MCF 10A (cell line): ENCODE measurements at regions not wholly inside any gene's neighbourhood (a gene's known extent, or its start where the extent isn't known, plus 50 kb on each side); places are given as distances from the start of the nearest gene placed in this dataset.

Source experiments
- BruUV-seq: library from RNA; stranded (reverse); fragments of 400-500 nt; replicated peaks from 2 replicates; lab custom pipeline; 2021; lab: Mats Ljungman, UMichigan
- CTCF ChIA-PET: fragments of 300-600 bp; sonication (Branson Sonifier 250); formaldehyde crosslinking; extraction: SDS; loops from one replicate; lab custom pipeline; 2021; ENCODE audit warnings: antibody characterized with exemption, inconsistent platforms; lab: Yijun Ruan, JAX
- POLR2A ChIA-PET: fragments of 300-600, 350-650 bp; sonication (Branson Sonifier 250); formaldehyde crosslinking; extraction: SDS; loops from one replicate; lab custom pipeline; 2020; ENCODE audit warnings: antibody characterized with exemption, inconsistent platforms; lab: Yijun Ruan, JAX
- DNase-seq: peaks from one replicate; pipeline ENCODE4 v3.0.0-alpha.2; 2018; ENCODE audit not compliant: unreplicated experiment
- H3K27ac Mint-ChIP-seq: one replicate; pipeline ENCODE4 v1.8.0; 2022; ENCODE audit warnings: mild to moderate bottlenecking, low read depth, mixed read lengths; ENCODE audit not compliant: unreplicated experiment
- H3K27me3 Mint-ChIP-seq: one replicate; pipeline ENCODE4 v1.8.0; 2022; ENCODE audit warnings: mixed read lengths; ENCODE audit not compliant: insufficient read depth, unreplicated experiment
- H3K36me3 Mint-ChIP-seq: one replicate; pipeline ENCODE4 v1.8.0; 2022; ENCODE audit warnings: mild to moderate bottlenecking, moderate library complexity, mixed read lengths; ENCODE audit not compliant: insufficient read depth, unreplicated experiment
- H3K4me1 Mint-ChIP-seq: one replicate; pipeline ENCODE4 v1.8.0; 2022; ENCODE audit warnings: mixed read lengths; ENCODE audit not compliant: insufficient read depth, unreplicated experiment
- H3K4me3 Mint-ChIP-seq: one replicate; pipeline ENCODE4 v1.8.0; 2022; ENCODE audit warnings: mild to moderate bottlenecking, moderate library complexity, mixed read lengths; ENCODE audit not compliant: unreplicated experiment
- H3K9me3 Mint-ChIP-seq: one replicate; pipeline ENCODE4 v1.8.0; 2022; ENCODE audit warnings: mixed read lengths; ENCODE audit not compliant: unreplicated experiment
- intact Hi-C: fragments of 100-400 bp; cut with micrococcal nuclease; formaldehyde crosslinking; loops from 2 replicates; pipeline ENCODE4 v1.14.1; 2022
- TF ChIP-seq, protein P1 (sequence below): fragments of 200-600 bp; IDR thresholded peaks from one replicate; pipeline ENCODE4 v1.8.0; 2022; ENCODE audit warnings: antibody characterized with exemption, mild to moderate bottlenecking; ENCODE audit not compliant: unreplicated experiment

DNA sequence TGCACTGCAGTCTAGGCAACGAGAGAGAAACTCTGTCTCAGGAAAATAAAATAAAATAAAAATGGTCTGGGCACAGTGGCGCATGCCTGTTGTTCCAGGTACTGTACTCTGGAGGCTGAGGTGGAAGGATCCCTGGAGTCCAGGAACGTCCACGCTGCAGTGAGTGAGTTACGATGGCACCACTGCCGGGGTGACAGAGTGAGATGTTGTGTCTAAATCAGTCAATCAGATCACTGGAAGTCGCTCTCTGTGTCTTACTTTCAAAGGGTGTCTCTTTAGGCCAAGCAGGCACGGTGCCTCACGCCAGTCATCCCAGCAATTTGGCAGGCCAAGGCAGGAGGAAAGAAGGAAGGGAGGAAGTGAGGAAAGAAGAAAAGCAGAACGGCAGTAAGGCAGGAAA lies 112.2 kb upstream of the ANKRD30BL start:
- Mint-ChIP-seq H3K27me3 (no peaks in the 10 kb centered on the region), H3K9me3 (peaks cover 13% of the 10 kb centered on the region), H3K4me3 (no peak overlapping the region), H3K27ac (no peak overlapping the region), H3K36me3 (no peaks in the 10 kb centered on the region), H3K4me1 (no peaks in the 10 kb centered on the region)
- no TSS peak for BruUV-seq
- TF ChIP-seq, protein P1, sequence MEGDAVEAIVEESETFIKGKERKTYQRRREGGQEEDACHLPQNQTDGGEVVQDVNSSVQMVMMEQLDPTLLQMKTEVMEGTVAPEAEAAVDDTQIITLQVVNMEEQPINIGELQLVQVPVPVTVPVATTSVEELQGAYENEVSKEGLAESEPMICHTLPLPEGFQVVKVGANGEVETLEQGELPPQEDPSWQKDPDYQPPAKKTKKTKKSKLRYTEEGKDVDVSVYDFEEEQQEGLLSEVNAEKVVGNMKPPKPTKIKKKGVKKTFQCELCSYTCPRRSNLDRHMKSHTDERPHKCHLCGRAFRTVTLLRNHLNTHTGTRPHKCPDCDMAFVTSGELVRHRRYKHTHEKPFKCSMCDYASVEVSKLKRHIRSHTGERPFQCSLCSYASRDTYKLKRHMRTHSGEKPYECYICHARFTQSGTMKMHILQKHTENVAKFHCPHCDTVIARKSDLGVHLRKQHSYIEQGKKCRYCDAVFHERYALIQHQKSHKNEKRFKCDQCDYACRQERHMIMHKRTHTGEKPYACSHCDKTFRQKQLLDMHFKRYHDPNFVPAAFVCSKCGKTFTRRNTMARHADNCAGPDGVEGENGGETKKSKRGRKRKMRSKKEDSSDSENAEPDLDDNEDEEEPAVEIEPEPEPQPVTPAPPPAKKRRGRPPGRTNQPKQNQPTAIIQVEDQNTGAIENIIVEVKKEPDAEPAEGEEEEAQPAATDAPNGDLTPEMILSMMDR, result no peak
- ChIA-PET POLR2A (no interaction called here), CTCF (no interaction called here)
- no peak for DNase-seq
- intact Hi-C loops, result no loop called here

GRCh38 chr2:132275396-132275795 lies 113.6 kb upstream of the ANKRD30BL start:
- Mint-ChIP-seq H3K4me3 (no peak overlapping the region), H3K27ac (no peak overlapping the region), H3K36me3 (no peaks in the 10 kb centered on the region), H3K9me3 (peaks cover 13% of the 10 kb centered on the region), H3K27me3 (no peaks in the 10 kb centered on the region), H3K4me1 (no peaks in the 10 kb centered on the region)
- CTCF ChIA-PET, result interaction anchor here (0.7 kb wide), 1 partner anchor 272 kb away, joined by 4 read pairs; no protein-coding TSS in a partner anchor
- POLR2A ChIA-PET, result no interaction called here
- BruUV-seq, result no TSS peak
- DNase-seq, result no peak
- intact Hi-C loops, result no loop called here
- TF ChIP-seq, protein P1, result no peak

DNA sequence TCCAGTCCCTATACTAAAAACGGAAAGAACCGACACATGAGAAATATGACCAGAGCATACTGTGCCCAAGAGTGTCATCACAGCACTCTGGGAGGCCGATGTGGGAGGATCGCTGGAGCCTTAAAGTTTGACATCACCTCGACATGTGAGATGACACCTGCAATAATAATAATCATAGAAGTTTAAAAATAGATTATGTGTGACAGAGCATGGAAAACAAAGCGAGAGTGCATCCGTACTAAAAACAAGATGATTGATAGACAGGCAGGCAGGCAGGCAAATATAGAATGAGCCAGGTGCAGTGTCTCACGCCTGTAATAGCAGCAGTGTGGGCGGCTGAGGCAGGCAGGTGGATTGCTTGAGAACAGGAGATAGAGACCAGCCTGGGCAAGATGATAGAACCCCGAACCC lies 114.8 kb upstream of the ANKRD30BL start:
- Mint-ChIP-seq H3K9me3 (peaks cover 13% of the 10 kb centered on the region), H3K27ac (no peak overlapping the region), H3K27me3 (no peaks in the 10 kb centered on the region), H3K4me3 (no peak overlapping the region), H3K36me3 (no peaks in the 10 kb centered on the region), H3K4me1 (no peaks in the 10 kb centered on the region)
- no TSS peak for BruUV-seq
- DNase-seq, result no peak
- TF ChIP-seq, protein P1, result no peak
- ChIA-PET POLR2A (no interaction called here), CTCF (no interaction called here)
- intact Hi-C loops, result no loop called here

GRCh38 chr2:132278267-132278666 lies 116.5 kb upstream of the ANKRD30BL start:
- Mint-ChIP-seq H3K9me3 (peaks cover 13% of the 10 kb centered on the region), H3K4me1 (no peaks in the 10 kb centered on the region), H3K36me3 (no peaks in the 10 kb centered on the region), H3K4me3 (no peak overlapping the region), H3K27ac (no peak overlapping the region), H3K27me3 (no peaks in the 10 kb centered on the region)
- no peak for DNase-seq
- BruUV-seq, result no TSS peak
- ChIA-PET POLR2A (no interaction called here), CTCF (no interaction called here)
- TF ChIP-seq, protein P1, result no peak
- intact Hi-C loops, result no loop called here
